ENCODE measurements at regions not wholly inside any gene's neighbourhood (a gene's known extent, or its start where the extent isn't known, plus 50 kb on each side); places are given as distances from the start of the nearest gene placed in this dataset.

DNA sequence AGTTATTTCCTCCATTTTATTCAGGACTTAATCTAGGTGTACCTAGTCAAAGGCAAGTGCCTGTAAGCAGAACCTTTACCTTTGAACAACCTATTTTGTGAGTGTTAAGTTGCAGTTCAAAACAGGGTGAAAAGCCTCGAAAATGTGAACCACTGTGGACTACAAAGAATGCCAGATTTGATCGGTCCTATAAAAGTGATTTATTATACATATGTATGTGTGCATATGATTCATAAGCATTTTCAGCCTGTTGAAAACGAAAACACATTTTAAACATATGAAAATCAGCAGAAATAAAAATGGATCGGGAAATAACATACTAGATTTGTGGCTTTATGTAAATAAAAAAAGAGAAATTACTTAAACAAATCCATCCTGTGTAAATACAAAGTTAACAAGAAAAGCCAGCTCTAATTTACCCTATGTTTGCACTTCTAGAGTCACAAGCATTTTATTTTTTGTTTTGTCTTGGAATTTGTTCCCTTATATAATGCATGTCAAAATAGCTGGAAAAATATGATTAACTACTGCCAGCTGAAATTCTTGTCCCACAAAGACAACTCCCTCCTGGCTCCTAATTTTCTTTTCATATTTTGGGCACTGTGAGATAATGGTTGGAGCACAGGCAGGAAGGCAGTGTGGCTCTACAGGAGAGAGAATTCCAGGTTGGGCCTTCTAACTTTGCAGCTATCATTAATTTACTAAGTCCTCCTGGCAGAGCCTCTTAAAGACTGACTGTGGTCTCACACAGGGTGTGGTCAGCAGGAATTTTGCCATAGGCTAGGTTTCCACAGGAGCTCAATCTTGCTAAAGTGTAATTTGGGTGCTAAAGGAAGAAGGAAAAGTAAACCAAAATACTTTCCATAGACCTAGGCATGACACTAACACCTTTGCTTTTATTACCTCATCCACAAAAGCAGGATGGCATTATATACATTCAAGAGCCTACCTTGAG is 70.2 kb upstream of the CDC42BPA start:
- no peak for DNase-seq (ENCODE audit: low read depth)
- no peak overlapping the region for H3K4me3 ChIP-seq (ENCODE audit: low read depth, low read length)
- TF ChIP-seq POLR2A (IDR thresholded peaks at IDR 0.05; ENCODE audit: extremely low read depth, insufficient read length) (no peak), MYC (IDR thresholded peaks at IDR 0.05; ENCODE audit: low read depth, low read length) (no peak)
- TF ChIP-seq, protein P1, sequence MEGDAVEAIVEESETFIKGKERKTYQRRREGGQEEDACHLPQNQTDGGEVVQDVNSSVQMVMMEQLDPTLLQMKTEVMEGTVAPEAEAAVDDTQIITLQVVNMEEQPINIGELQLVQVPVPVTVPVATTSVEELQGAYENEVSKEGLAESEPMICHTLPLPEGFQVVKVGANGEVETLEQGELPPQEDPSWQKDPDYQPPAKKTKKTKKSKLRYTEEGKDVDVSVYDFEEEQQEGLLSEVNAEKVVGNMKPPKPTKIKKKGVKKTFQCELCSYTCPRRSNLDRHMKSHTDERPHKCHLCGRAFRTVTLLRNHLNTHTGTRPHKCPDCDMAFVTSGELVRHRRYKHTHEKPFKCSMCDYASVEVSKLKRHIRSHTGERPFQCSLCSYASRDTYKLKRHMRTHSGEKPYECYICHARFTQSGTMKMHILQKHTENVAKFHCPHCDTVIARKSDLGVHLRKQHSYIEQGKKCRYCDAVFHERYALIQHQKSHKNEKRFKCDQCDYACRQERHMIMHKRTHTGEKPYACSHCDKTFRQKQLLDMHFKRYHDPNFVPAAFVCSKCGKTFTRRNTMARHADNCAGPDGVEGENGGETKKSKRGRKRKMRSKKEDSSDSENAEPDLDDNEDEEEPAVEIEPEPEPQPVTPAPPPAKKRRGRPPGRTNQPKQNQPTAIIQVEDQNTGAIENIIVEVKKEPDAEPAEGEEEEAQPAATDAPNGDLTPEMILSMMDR (IDR thresholded peaks at IDR 0.05; ENCODE audit: low read depth, low read length) = no peak
- TF ChIP-seq, protein P2, sequence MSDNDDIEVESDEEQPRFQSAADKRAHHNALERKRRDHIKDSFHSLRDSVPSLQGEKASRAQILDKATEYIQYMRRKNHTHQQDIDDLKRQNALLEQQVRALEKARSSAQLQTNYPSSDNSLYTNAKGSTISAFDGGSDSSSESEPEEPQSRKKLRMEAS (IDR thresholded peaks at IDR 0.05; ENCODE audit: low read depth, low read length) = no peak

DNA sequence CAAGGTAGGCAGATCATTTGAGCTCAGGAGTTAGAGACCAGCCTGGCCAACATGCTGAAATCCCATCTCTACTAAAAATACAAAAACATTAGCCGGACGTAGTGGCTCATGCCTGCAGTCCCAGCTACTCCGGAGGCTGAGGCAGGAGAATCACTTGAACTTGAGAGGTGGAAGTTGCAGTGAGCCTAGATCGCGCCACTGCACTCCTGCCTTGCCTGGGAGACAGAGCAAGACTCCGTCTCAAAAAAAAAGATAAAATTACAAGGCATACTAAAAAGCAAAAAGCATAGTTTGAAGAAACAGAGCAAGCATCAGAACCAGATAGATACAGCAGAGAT is 61.2 kb upstream of the CDC42BPA start:
- no peak overlapping the region for H3K4me3 ChIP-seq (ENCODE audit: low read depth, low read length)
- DNase-seq (ENCODE audit: low read depth) = no peak
- TF ChIP-seq, protein P1 (IDR thresholded peaks at IDR 0.05; ENCODE audit: low read depth, low read length) = no peak
- TF ChIP-seq MYC (IDR thresholded peaks at IDR 0.05; ENCODE audit: low read depth, low read length) = no peak
- TF ChIP-seq, protein P2 (IDR thresholded peaks at IDR 0.05; ENCODE audit: low read depth, low read length) = no peak
- no peak for TF ChIP-seq POLR2A (IDR thresholded peaks at IDR 0.05; ENCODE audit: extremely low read depth, insufficient read length)

DNA sequence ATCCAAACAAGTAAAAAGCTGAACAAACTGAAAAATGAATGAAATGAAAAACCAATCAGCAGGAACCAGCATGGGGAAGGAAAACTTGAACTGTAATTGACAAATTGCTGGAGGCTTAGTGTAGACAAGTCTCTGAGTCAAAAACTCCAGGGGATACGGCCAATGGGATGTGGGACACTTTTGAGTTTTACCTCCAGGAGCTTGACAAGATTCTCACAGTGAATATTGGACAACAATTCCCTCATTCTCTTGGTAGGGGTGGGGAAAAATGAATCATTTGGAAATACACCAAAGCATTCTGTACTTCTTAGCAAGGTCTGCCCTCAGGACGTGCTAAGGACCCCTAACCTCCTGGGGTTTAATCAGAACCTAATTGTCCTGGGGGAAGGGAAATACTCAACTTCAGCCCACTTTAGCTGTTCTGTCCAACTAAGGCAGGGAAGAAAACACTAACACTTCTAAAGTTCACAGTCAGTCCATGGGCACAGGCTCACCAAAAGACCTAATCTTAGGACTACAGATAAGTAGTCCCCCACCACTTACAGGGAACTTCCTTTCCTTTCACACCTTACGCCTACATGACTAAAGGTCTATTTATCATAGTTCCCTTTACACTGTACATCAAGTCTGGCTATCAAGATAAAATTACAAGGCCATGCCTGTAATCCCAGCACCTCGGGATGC is 60.7 kb upstream of the CDC42BPA start:
- no peak overlapping the region for H3K4me3 ChIP-seq (ENCODE audit: low read depth, low read length)
- DNase-seq (ENCODE audit: low read depth) = no peak
- TF ChIP-seq, protein P1 (IDR thresholded peaks at IDR 0.05; ENCODE audit: low read depth, low read length) = no peak
- TF ChIP-seq MYC (IDR thresholded peaks at IDR 0.05; ENCODE audit: low read depth, low read length) = no peak
- TF ChIP-seq, protein P2 (IDR thresholded peaks at IDR 0.05; ENCODE audit: low read depth, low read length) = no peak
- no peak for TF ChIP-seq POLR2A (IDR thresholded peaks at IDR 0.05; ENCODE audit: extremely low read depth, insufficient read length)

DNA sequence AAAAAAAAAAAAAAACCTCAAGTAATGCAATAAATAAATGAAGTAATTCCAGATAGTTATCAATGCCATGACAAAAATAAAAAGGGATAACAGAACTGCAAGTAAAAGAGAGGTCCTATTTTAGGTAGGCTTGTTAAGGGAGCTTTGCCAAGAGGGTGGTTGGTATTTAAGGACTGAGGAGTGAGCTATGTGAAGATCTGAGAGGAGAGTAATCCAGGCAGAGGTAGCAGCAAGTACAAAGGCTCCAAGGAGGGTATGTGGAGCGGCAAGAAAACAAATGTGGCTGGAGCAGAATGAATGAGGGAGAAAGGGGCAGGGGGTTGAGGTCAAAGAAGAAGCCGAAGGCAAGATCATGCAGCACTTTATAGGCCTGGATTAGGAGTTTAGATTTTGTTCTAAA is 59.9 kb upstream of the CDC42BPA start:
- TF ChIP-seq, protein P1 (IDR thresholded peaks at IDR 0.05; ENCODE audit: low read depth, low read length) = no peak
- TF ChIP-seq, protein P2 (IDR thresholded peaks at IDR 0.05; ENCODE audit: low read depth, low read length) = no peak
- TF ChIP-seq MYC (IDR thresholded peaks at IDR 0.05; ENCODE audit: low read depth, low read length) = no peak
- no peak for TF ChIP-seq POLR2A (IDR thresholded peaks at IDR 0.05; ENCODE audit: extremely low read depth, insufficient read length)
- DNase-seq (ENCODE audit: low read depth) = no peak

DNA sequence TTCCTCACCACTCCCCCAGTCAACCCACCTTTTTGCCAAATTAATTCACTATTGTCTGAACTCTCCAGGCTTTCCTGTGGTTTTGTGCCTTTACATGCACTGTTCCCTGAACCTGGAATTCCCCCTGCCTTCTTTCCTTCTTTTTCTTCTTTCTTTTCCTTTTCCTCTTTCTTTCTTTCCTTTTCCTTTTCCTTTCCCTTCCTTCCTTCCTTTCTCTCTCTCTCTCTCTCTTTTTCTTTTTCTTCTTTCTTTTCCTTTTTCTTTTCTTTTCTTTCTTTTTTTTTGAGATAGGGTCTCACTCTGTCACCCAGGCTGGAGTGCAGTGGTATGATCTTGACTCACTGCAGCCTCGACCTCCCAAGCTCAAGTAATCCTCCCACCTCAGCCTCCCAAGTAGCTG is 56.6 kb upstream of the CDC42BPA start:
- H3K4me3 ChIP-seq (ENCODE audit: low read depth, low read length) = no peak overlapping the region
- DNase-seq (ENCODE audit: low read depth) = no peak
- no peak for TF ChIP-seq MYC (IDR thresholded peaks at IDR 0.05; ENCODE audit: low read depth, low read length)
- no peak for TF ChIP-seq POLR2A (IDR thresholded peaks at IDR 0.05; ENCODE audit: extremely low read depth, insufficient read length)
- TF ChIP-seq, protein P2 (IDR thresholded peaks at IDR 0.05; ENCODE audit: low read depth, low read length) = no peak
- TF ChIP-seq, protein P1 (IDR thresholded peaks at IDR 0.05; ENCODE audit: low read depth, low read length) = no peak

More for the DNA sequence above, 59.9 kb upstream of the CDC42BPA start:
- H3K4me3 ChIP-seq (ENCODE audit: low read depth, low read length) = no peak overlapping the region

Measured in NB4 (cell line).